ENCODE measurements at regions not wholly inside any gene's neighbourhood (a gene's known extent, or its start where the extent isn't known, plus 50 kb on each side); places are given as distances from the start of the nearest gene placed in this dataset.

- Histone ChIP-seq H3K27me3 (no peaks in the 10 kb centered on the region), H3K36me3 (no peaks in the 10 kb centered on the region), H3K4me1 (ENCODE audit: insufficient read depth) (no peaks in the 10 kb centered on the region), H3K9me3 (no peaks in the 10 kb centered on the region), H3K27ac (no peak overlapping the region), H3K4me3 (no peak overlapping the region)
- WGBS, 3 donors = 72 to 80% (median 79%) methylated on average over 15 of the region's 15 CpGs
- intact Hi-C loops (cut with DNase I) = no loop called here
- no peak for DNase-seq
- no peak for TF ChIP-seq POLR2A (IDR thresholded peaks at IDR 0.05)
Observed at GRCh38 chr10:117675514-117676055, 133.0 kb downstream of the EMX2 start.

DNA sequence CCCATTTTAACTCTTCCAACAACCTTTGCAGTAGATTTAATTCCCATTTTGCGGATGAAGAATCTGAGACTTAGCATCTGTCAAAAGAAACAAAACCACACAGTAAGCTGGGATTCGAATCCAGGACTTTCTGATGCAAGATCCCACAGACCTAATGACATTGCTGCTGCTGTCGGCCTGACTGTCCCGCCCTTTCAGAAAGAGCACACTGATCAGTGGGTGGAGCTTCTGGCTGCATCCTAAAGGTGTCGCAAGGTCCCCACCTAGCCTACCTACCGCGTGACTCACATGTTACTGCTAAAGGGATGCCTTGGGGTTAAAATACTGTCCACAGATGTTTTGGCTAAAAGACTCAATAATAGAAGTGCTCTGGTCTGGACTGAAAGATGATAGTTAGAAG is 134.7 kb downstream of the EMX2 start:
- WGBS, 3 donors = 62 to 72% (median 69%) methylated on average over 7 of the region's 7 CpGs
- Histone ChIP-seq H3K27ac (no peak overlapping the region), H3K9me3 (no peaks in the 10 kb centered on the region), H3K36me3 (no peaks in the 10 kb centered on the region), H3K27me3 (no peaks in the 10 kb centered on the region), H3K4me1 (ENCODE audit: insufficient read depth) (no peaks in the 10 kb centered on the region), H3K4me3 (no peak overlapping the region)
- DNase-seq = no peak
- intact Hi-C loops (cut with DNase I) = no loop called here
- TF ChIP-seq, protein P1, sequence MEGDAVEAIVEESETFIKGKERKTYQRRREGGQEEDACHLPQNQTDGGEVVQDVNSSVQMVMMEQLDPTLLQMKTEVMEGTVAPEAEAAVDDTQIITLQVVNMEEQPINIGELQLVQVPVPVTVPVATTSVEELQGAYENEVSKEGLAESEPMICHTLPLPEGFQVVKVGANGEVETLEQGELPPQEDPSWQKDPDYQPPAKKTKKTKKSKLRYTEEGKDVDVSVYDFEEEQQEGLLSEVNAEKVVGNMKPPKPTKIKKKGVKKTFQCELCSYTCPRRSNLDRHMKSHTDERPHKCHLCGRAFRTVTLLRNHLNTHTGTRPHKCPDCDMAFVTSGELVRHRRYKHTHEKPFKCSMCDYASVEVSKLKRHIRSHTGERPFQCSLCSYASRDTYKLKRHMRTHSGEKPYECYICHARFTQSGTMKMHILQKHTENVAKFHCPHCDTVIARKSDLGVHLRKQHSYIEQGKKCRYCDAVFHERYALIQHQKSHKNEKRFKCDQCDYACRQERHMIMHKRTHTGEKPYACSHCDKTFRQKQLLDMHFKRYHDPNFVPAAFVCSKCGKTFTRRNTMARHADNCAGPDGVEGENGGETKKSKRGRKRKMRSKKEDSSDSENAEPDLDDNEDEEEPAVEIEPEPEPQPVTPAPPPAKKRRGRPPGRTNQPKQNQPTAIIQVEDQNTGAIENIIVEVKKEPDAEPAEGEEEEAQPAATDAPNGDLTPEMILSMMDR (IDR thresholded peaks at IDR 0.05) = no peak
- no peak for TF ChIP-seq EP300 (IDR thresholded peaks at IDR 0.05)
- TF ChIP-seq POLR2A (IDR thresholded peaks at IDR 0.05) = no peak

DNA sequence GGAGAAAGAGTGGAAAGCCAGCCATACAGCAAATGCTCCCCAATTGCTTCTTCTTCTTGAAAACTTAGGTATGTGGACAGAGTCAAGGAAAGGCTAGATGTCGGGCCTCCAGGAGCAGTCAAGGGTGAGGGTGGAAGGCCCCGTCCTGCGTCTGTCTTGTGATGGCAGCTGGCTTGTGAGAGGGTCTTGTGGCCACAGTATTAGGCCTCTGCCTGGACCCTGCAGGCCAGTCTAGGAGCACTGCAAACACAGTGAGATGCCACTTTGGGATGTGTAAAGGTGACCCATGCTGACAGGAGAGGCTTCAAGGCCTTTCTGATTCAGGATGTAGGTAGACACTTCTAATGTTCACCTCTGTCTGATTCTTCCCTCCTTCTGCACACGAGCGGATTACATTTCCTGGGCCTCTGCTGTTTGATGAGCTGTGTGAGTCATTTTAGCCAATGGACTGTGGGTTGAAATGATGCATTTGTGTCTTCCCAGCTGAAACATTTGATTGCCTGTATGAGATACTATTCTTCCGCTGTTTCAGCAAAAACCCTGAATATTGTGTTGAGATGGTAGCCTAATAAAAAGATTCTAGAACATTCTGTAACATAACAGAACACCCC is 135.4 kb downstream of the EMX2 start:
- intact Hi-C loops (cut with DNase I) = no loop called here
- TF ChIP-seq POLR2A (IDR thresholded peaks at IDR 0.05) (no peak), EP300 (IDR thresholded peaks at IDR 0.05) (no peak)
- TF ChIP-seq, protein P1 (IDR thresholded peaks at IDR 0.05) = no peak
- Histone ChIP-seq H3K27me3 (no peaks in the 10 kb centered on the region), H3K4me3 (no peak overlapping the region), H3K36me3 (no peaks in the 10 kb centered on the region), H3K27ac (no peak overlapping the region), H3K9me3 (no peaks in the 10 kb centered on the region), H3K4me1 (ENCODE audit: insufficient read depth) (no peaks in the 10 kb centered on the region)
- DNase-seq = no peak
- 70 to 85% (median 85%) methylated on average over 6 of the region's 6 CpGs for WGBS, 3 donors

DNA sequence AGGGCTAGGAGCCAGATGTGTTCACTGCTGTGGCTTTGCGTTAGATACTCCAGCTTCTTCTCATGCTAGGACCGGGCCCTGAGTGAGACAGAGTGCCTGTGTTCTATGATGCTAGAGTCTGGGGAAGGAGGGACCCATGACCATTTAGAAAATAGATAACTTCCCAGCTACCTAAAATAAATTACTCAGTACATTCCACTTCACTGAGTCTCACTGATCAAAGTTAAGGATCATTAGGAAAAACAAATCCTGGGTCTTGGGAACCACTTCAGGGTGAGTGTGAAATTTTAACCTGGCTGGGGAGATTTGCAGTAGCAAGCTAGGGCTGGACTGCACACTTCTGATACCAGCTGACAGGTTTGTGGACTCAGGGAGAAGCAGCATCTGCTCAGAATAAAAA is 138.1 kb downstream of the EMX2 start:
- H3K36me3 ChIP-seq = no peaks in the 10 kb centered on the region
- DNase-seq = no peak
- no peaks in the 10 kb centered on the region for H3K9me3 ChIP-seq
- no peaks in the 10 kb centered on the region for H3K4me1 ChIP-seq (ENCODE audit: insufficient read depth)
- intact Hi-C loops (cut with DNase I) = no loop called here
- no peaks in the 10 kb centered on the region for H3K27me3 ChIP-seq
- no peak overlapping the region for H3K4me3 ChIP-seq
- WGBS, 3 donors = 82 to 86% (median 86%) methylated on average over 2 of the region's 2 CpGs
- TF ChIP-seq EP300 (IDR thresholded peaks at IDR 0.05) (no peak), POLR2A (IDR thresholded peaks at IDR 0.05) (no peak)
- TF ChIP-seq, protein P1 (IDR thresholded peaks at IDR 0.05) = no peak
- no peak overlapping the region for H3K27ac ChIP-seq

- no peaks in the 10 kb centered on the region for H3K27me3 ChIP-seq
- H3K36me3 ChIP-seq = no peaks in the 10 kb centered on the region
- intact Hi-C loops (cut with DNase I) = no loop called here
- no peak for DNase-seq
- no peak for TF ChIP-seq EP300 (IDR thresholded peaks at IDR 0.05)
- no peak for TF ChIP-seq POLR2A (IDR thresholded peaks at IDR 0.05)
- TF ChIP-seq, protein P1 (IDR thresholded peaks at IDR 0.05) = no peak
- H3K9me3 ChIP-seq = no peaks in the 10 kb centered on the region
- H3K27ac ChIP-seq = no peak overlapping the region
- no peaks in the 10 kb centered on the region for H3K4me1 ChIP-seq (ENCODE audit: insufficient read depth)
- 88 to 91% (median 89%) methylated on average over 3 of the region's 3 CpGs for WGBS, 3 donors
- no peak overlapping the region for H3K4me3 ChIP-seq
Observed at GRCh38 chr10:117681104-117681503, 138.6 kb downstream of the EMX2 start.
